Body of pancreas (tissue), 4 donors: ENCODE measurements at regions not wholly inside any gene's neighbourhood (a gene's known extent, or its start where the extent isn't known, plus 50 kb on each side); places are given as distances from the start of the nearest gene placed in this dataset.

Experiments
- ATAC-seq: fragments of 150-250 bp; one replicate; pipeline ENCODE4 v1.9.1; 2016
- DNase-seq, 4 donors: peaks; one replicate each; pipeline ENCODE4 v3.0.0-alpha.2; 2019
- H3K27ac ChIP-seq, 4 donors: fragments of 200-600 bp; sonication (generic); 1 replicate in 3 of 4; 2 replicates in 1 of 4; pipeline versions ENCODE4 v1.5.1 to v1.6.1; 2016 to 2019; ENCODE audit warnings: mild to moderate bottlenecking in 1 of 4, mixed read lengths in 1 of 4, moderate library complexity in 1 of 4
- H3K27me3 ChIP-seq, 2 donors: fragments of 200-600 bp; sonication (generic); one replicate each; pipeline ENCODE4 v1.6.0; 2016; ENCODE audit warnings: mild to moderate bottlenecking in 1 of 2
- H3K36me3 ChIP-seq, 2 donors: fragments of 200-600 bp; sonication (generic); replicated peaks in 1 of 2; 2 replicates each; pipeline ENCODE4 v1.5.1; 2016; ENCODE audit warnings: low read depth in 2 of 2; ENCODE audit not compliant: insufficient read depth in 1 of 2
- H3K4me1 ChIP-seq: fragments of 200-600 bp; sonication (generic); one replicate; pipeline ENCODE4 v1.6.0; 2016
- H3K4me3 ChIP-seq, 2 donors: fragments of 200-600 bp; sonication (generic); 1 replicate in 1 of 2; 2 replicates in 1 of 2; pipeline ENCODE4 v1.5.1; 2016 to 2019
- H3K9me3 ChIP-seq, 3 donors: fragments of 200-600 bp; sonication (generic); 1 replicate in 2 of 3; 2 replicates in 1 of 3; pipeline ENCODE4 v1.5.1; 2016
- CTCF ChIP-seq, 7 experiments: fragments of 450-650 bp in 4 of 7; fragments of 200-600 bp in 3 of 7; sonication (generic) in 3 of 7; IDR thresholded peaks; one replicate each; pipeline ENCODE4 v1.5.1; 2016 to 2019; ENCODE audit warnings: antibody characterized with exemption in 7 of 7
- POLR2A ChIP-seq, 3 donors: fragments of 450-650 bp; IDR thresholded peaks; one replicate each; pipeline ENCODE4 v1.6.1; 2016; ENCODE audit warnings: antibody characterized with exemption in 3 of 3, mild to moderate bottlenecking in 2 of 3
- WGBS, 2 donors: methylation state at CpG; one replicate each; pipeline ENCODE4 v1.1.5; 2017; 5-methylcytosine and 5-hydroxymethylcytosine counted together
- intact Hi-C: fragments of 100-400 bp; cut with DNase I; formaldehyde crosslinking; loops from one replicate; pipeline ENCODE4 v1.15.1; 2023

GRCh38 chr17:51536627-51537026 lies 276.3 kb downstream of the UTP18 start:
- DNase-seq = no peak
- intact Hi-C loops = loop anchor here (10.0 kb wide), 1 partner anchor 242 kb away; no protein-coding TSS in a partner anchor

GRCh38 chr17:51537996-51538550 lies 277.7 kb downstream of the UTP18 start:
- no peaks in the 10 kb centered on the region for H3K9me3 ChIP-seq
- intact Hi-C loops = loop anchor here (10.0 kb wide), 1 partner anchor 243 kb away; no protein-coding TSS in a partner anchor
- no peaks in the 10 kb centered on the region for H3K4me1 ChIP-seq
- ATAC-seq (no peak), DNase-seq (no peak)
- TF ChIP-seq POLR2A (IDR thresholded peaks at IDR 0.05) = no peak
- TF ChIP-seq CTCF (IDR thresholded peaks at IDR 0.05) = no peak
- H3K4me3 ChIP-seq = no peak overlapping the region
- WGBS, 2 donors = 74% methylated on average over 7 of the region's 7 CpGs
- H3K27me3 ChIP-seq = no peaks in the 10 kb centered on the region
- no peaks in the 10 kb centered on the region for H3K36me3 ChIP-seq
- H3K27ac ChIP-seq = no peak overlapping the region

More at GRCh38 chr17:51536627-51537026, 276.3 kb downstream of the UTP18 start:
- WGBS, 2 donors = 48 to 54% methylated on average over 7 of the region's 7 CpGs
- H3K9me3 ChIP-seq = no peaks in the 10 kb centered on the region
- H3K4me3 ChIP-seq = no peak overlapping the region
- H3K4me1 ChIP-seq = no peaks in the 10 kb centered on the region
- TF ChIP-seq POLR2A (IDR thresholded peaks at IDR 0.05) (no peak), CTCF (IDR thresholded peaks at IDR 0.05) (no peak)
- no peaks in the 10 kb centered on the region for H3K36me3 ChIP-seq
- H3K27me3 ChIP-seq = no peaks in the 10 kb centered on the region
- H3K27ac ChIP-seq = no peak overlapping the region
- ATAC-seq = no peak

GRCh38 chr17:51540151-51540550 lies 279.8 kb downstream of the UTP18 start:
- H3K36me3 ChIP-seq = no peaks in the 10 kb centered on the region
- ATAC-seq = no peak
- H3K4me1 ChIP-seq = no peaks in the 10 kb centered on the region
- H3K27me3 ChIP-seq = no peaks in the 10 kb centered on the region
- H3K9me3 ChIP-seq = no peaks in the 10 kb centered on the region
- 64 to 72% methylated on average over 6 of the region's 6 CpGs for WGBS, 2 donors
- DNase-seq = no peak
- no peak overlapping the region for H3K27ac ChIP-seq
- TF ChIP-seq POLR2A (IDR thresholded peaks at IDR 0.05) (no peak), CTCF (IDR thresholded peaks at IDR 0.05) (no peak)
- no peak overlapping the region for H3K4me3 ChIP-seq
- intact Hi-C loops = no loop called here

GRCh38 chr17:51541215-51541614 lies 280.9 kb downstream of the UTP18 start:
- WGBS, 2 donors = 66 to 69% methylated on average over 3 of the region's 3 CpGs
- ATAC-seq (no peak), DNase-seq (no peak)
- Histone ChIP-seq H3K27me3 (no peaks in the 10 kb centered on the region), H3K4me1 (no peaks in the 10 kb centered on the region), H3K4me3 (no peak overlapping the region), H3K36me3 (no peaks in the 10 kb centered on the region), H3K9me3 (no peaks in the 10 kb centered on the region), H3K27ac (no peak overlapping the region)
- intact Hi-C loops = no loop called here
- no peak for TF ChIP-seq POLR2A (IDR thresholded peaks at IDR 0.05)
- TF ChIP-seq CTCF (IDR thresholded peaks at IDR 0.05) = no peak

- no peak for TF ChIP-seq POLR2A (IDR thresholded peaks at IDR 0.05)
- TF ChIP-seq CTCF (IDR thresholded peaks at IDR 0.05) = no peak
- ATAC-seq = no peak
- intact Hi-C loops = no loop called here
- Histone ChIP-seq H3K9me3 (no peaks in the 10 kb centered on the region), H3K4me1 (no peaks in the 10 kb centered on the region), H3K27ac (no peak overlapping the region), H3K4me3 (no peak overlapping the region), H3K36me3 (no peaks in the 10 kb centered on the region), H3K27me3 (no peaks in the 10 kb centered on the region)
- DNase-seq = no peak
- 79 to 91% methylated on average over 2 of the region's 2 CpGs for WGBS, 2 donors
These were observed 285.8 kb downstream of the UTP18 start for GRCh38 chr17:51546114-51546513.
